Breast epithelium (tissue), 4 donors: ENCODE measurements at regions not wholly inside any gene's neighbourhood (a gene's known extent, or its start where the extent isn't known, plus 50 kb on each side); places are given as distances from the start of the nearest gene placed in this dataset.

ENCODE experiments used
- DNase-seq, 2 donors: peaks; one replicate each; pipeline ENCODE4 v3.0.0-alpha.2; 2019; ENCODE audit warnings: low spot score in 2 of 2
- H3K27ac ChIP-seq, 2 donors: fragments of 200-600 bp; sonication (generic) in 1 of 2; one replicate each; pipeline ENCODE4 v1.5.1; 2016 to 2019; ENCODE audit warnings: mild to moderate bottlenecking in 1 of 2
- H3K27me3 ChIP-seq, 2 donors: fragments of 200-600 bp; sonication (generic) in 1 of 2; one replicate each; pipeline versions ENCODE4 v1.5.1 to v1.6.0; 2017 to 2019; ENCODE audit warnings: control low read depth in 1 of 2, mild to moderate bottlenecking in 1 of 2
- H3K36me3 ChIP-seq: fragments of 200-600 bp; one replicate; pipeline ENCODE4 v1.5.1; 2019
- H3K4me1 ChIP-seq, 2 donors: fragments of 200-600 bp; sonication (generic); one replicate each; pipeline ENCODE4 v1.5.1; 2016 to 2019; ENCODE audit warnings: control low read depth in 1 of 2
- H3K4me3 ChIP-seq, 3 donors: fragments of 200-600 bp; sonication (generic); 1 replicate in 2 of 3; 2 replicates in 1 of 3; pipeline ENCODE4 v1.5.1; 2016 to 2019; ENCODE audit warnings: mild to moderate bottlenecking in 3 of 3, moderate library complexity in 2 of 3
- H3K9me3 ChIP-seq, 2 donors: fragments of 200-600 bp; sonication (generic) in 1 of 2; one replicate each; pipeline ENCODE4 v1.5.1; 2016 to 2019; ENCODE audit warnings: control low read depth in 1 of 2
- POLR2A ChIP-seq: fragments of 450-650 bp; IDR thresholded peaks from one replicate; pipeline ENCODE4 v1.6.1; 2016; ENCODE audit warnings: antibody characterized with exemption, mild to moderate bottlenecking, moderate library complexity
- POLR2AphosphoS5 ChIP-seq, 3 donors: sonication (generic); formaldehyde crosslinking; IDR thresholded peaks; one replicate each; pipeline ENCODE4 v1.6.1; 2017; ENCODE audit warnings: antibody characterized with exemption in 3 of 3
- intact Hi-C: fragments of 100-400 bp; cut with DNase I; formaldehyde crosslinking; loops from one replicate; pipeline ENCODE4 v1.15.1; 2023; ENCODE audit warnings: low total_unique reads
- TF ChIP-seq, protein P1 (sequence below), 3 donors: fragments of 450-650 bp; IDR thresholded peaks; one replicate each; pipeline ENCODE4 v1.5.1; 2016 to 2017; ENCODE audit warnings: antibody characterized with exemption in 3 of 3, mild to moderate bottlenecking in 3 of 3, moderate library complexity in 3 of 3

DNA sequence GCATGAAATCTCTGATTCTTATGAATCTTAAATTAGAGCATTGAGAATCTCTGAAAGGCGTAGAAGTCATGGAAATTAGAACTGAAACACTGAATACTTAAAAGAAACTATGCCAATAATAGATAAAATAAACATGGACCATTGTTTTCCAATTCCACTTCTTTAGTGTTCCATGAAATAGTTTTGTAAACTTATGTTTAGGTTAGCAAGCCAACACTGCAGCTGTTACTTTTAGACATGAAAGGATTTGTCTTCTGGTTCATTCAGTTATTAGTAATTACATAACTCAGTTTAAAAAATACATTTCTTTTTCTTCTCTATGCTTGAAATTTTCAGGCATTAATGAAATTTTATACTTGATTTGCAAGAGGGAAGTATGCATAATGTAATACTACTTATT lies 733.4 kb upstream of the NUDT12 start:
- H3K36me3 ChIP-seq: no peaks in the 10 kb centered on the region
- TF ChIP-seq POLR2A (no peak), POLR2AphosphoS5 (IDR thresholded peaks at IDR 0.05) (no peak)
- TF ChIP-seq, protein P1, sequence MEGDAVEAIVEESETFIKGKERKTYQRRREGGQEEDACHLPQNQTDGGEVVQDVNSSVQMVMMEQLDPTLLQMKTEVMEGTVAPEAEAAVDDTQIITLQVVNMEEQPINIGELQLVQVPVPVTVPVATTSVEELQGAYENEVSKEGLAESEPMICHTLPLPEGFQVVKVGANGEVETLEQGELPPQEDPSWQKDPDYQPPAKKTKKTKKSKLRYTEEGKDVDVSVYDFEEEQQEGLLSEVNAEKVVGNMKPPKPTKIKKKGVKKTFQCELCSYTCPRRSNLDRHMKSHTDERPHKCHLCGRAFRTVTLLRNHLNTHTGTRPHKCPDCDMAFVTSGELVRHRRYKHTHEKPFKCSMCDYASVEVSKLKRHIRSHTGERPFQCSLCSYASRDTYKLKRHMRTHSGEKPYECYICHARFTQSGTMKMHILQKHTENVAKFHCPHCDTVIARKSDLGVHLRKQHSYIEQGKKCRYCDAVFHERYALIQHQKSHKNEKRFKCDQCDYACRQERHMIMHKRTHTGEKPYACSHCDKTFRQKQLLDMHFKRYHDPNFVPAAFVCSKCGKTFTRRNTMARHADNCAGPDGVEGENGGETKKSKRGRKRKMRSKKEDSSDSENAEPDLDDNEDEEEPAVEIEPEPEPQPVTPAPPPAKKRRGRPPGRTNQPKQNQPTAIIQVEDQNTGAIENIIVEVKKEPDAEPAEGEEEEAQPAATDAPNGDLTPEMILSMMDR (IDR thresholded peaks at IDR 0.05): no peak
- H3K4me3 ChIP-seq: no peak overlapping the region
- no peak for DNase-seq
- H3K9me3 ChIP-seq: no peaks in the 10 kb centered on the region
- H3K27me3 ChIP-seq: no peaks in the 10 kb centered on the region
- no peak overlapping the region for H3K27ac ChIP-seq
- no peaks in the 10 kb centered on the region for H3K4me1 ChIP-seq
- intact Hi-C loops: no loop called here

DNA sequence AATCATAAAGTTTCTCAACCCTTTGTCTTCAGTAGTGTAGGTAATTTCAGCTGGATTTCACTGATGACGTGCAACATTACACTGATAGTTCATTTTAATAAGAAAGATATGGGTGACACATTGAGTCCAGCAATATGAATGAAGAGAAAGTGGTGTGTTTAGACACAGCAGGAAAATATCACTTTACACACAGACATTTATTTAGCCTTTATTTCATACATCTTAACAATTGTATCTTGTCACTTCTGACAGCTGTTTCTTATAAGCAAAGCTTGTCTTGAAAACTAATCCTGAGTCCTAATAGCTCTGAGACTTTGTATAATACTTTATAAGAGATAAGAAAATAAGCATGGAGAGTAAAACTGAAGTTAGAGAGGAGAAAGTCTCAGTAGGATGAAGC lies 720.5 kb upstream of the NUDT12 start:
- Histone ChIP-seq H3K9me3 (peaks cover 0 to 10% of the 10 kb centered on the region in 2 donors), H3K27me3 (no peaks in the 10 kb centered on the region), H3K4me1 (no peaks in the 10 kb centered on the region), H3K4me3 (no peak overlapping the region), H3K36me3 (no peaks in the 10 kb centered on the region), H3K27ac (no peak overlapping the region)
- TF ChIP-seq POLR2A (no peak), POLR2AphosphoS5 (IDR thresholded peaks at IDR 0.05) (no peak)
- TF ChIP-seq, protein P1 (IDR thresholded peaks at IDR 0.05): no peak
- intact Hi-C loops: no loop called here
- no peak for DNase-seq

- TF ChIP-seq, protein P1 (IDR thresholded peaks at IDR 0.05): no peak
- TF ChIP-seq POLR2AphosphoS5 (IDR thresholded peaks at IDR 0.05) (no peak), POLR2A (no peak)
- H3K36me3 ChIP-seq: no peaks in the 10 kb centered on the region
- H3K4me1 ChIP-seq: no peaks in the 10 kb centered on the region
- intact Hi-C loops: no loop called here
- H3K4me3 ChIP-seq: no peak overlapping the region
- H3K27ac ChIP-seq: no peak overlapping the region
- H3K9me3 ChIP-seq: no peaks in the 10 kb centered on the region
- H3K27me3 ChIP-seq: no peaks in the 10 kb centered on the region
- no peak for DNase-seq
Observed at GRCh38 chr5:104273725-104274124, 711.1 kb upstream of the NUDT12 start.

DNA sequence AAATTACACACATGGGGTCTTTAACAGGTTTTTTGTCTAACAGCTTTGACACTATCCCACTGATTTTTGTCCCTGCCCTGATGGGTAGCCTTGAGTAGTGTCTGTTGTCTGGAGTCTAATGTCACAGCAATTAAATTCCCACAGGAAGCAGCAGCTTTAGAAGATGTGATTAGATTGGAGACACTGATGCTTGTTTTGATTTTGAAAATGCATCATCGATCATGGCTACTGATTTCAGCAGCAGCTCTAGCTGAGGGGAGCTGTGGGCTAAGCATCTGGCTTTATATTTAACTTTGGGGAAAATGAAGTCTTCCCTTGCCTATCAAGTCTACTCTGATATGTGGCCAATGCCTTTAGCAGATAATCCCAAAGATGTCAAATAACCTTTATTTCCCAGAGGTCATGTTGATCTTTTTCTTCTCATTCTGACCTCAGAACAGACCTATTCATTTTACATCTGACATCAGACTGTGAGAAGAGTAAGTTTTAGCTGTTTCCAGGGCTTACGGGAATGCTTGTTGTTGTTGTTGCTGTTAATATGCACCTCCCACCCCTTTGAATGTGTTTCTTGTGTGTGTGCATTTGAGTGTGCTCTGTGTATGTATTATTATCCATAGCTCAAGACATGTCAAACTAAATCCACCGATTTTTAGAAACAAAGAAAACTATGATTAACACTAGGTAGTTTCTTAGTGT lies 704.9 kb upstream of the NUDT12 start:
- H3K4me3 ChIP-seq: no peak overlapping the region
- no peaks in the 10 kb centered on the region for H3K27me3 ChIP-seq
- intact Hi-C loops: no loop called here
- H3K36me3 ChIP-seq: no peaks in the 10 kb centered on the region
- H3K27ac ChIP-seq: no peak overlapping the region
- no peaks in the 10 kb centered on the region for H3K4me1 ChIP-seq
- DNase-seq: no peak
- TF ChIP-seq POLR2AphosphoS5 (IDR thresholded peaks at IDR 0.05) (no peak), POLR2A (no peak)
- TF ChIP-seq, protein P1 (IDR thresholded peaks at IDR 0.05): no peak
- no peaks in the 10 kb centered on the region for H3K9me3 ChIP-seq

GRCh38 chr5:104266161-104266560 lies 703.6 kb upstream of the NUDT12 start:
- Histone ChIP-seq H3K4me1 (no peaks in the 10 kb centered on the region), H3K27ac (no peak overlapping the region), H3K36me3 (no peaks in the 10 kb centered on the region), H3K27me3 (no peaks in the 10 kb centered on the region), H3K9me3 (no peaks in the 10 kb centered on the region), H3K4me3 (no peak overlapping the region)
- DNase-seq: no peak
- TF ChIP-seq POLR2AphosphoS5 (IDR thresholded peaks at IDR 0.05): no peak
- no peak for TF ChIP-seq POLR2A
- TF ChIP-seq, protein P1 (IDR thresholded peaks at IDR 0.05): no peak
- intact Hi-C loops: no loop called here
